Renal pelvis (tissue), 1 donor: ENCODE measurements at regions not wholly inside any gene's neighbourhood (a gene's known extent, or its start where the extent isn't known, plus 50 kb on each side); places are given as distances from the start of the nearest gene placed in this dataset.

Experiments
- DNase-seq: peaks from one replicate; pipeline ENCODE4 v3.0.0-alpha.2; 2013

GRCh38 chr7:340979-341694 is 51.2 kb downstream of the FOXL3 start:
- DNase-seq, result no peak

GRCh38 chr7:341841-342638 is 52.1 kb downstream of the FOXL3 start:
- DNase-seq, result no peak

- no peak for DNase-seq
Measured at GRCh38 chr7:342681-343216, 52.8 kb downstream of the FOXL3 start.

- no peak for DNase-seq
Measured at GRCh38 chr7:343227-343822, 53.4 kb downstream of the FOXL3 start.

- DNase-seq, result no peak
Measured at GRCh38 chr7:343864-344607, 54.1 kb downstream of the FOXL3 start.

- no peak for DNase-seq
Measured at GRCh38 chr7:344608-344994, 54.6 kb downstream of the FOXL3 start.

- DNase-seq, result no peak
Measured at GRCh38 chr7:346116-346898, 56.3 kb downstream of the FOXL3 start.

- DNase-seq, result no peak
Measured at GRCh38 chr7:347001-347590, 57.1 kb downstream of the FOXL3 start.

- DNase-seq, result no peak
Measured at GRCh38 chr7:347644-348479, 57.9 kb downstream of the FOXL3 start.

GRCh38 chr7:348480-348844 is 58.5 kb downstream of the FOXL3 start:
- DNase-seq, result no peak

- no peak for DNase-seq
Measured at GRCh38 chr7:348962-349743, 59.2 kb downstream of the FOXL3 start.

GRCh38 chr7:351256-351655 is 61.3 kb downstream of the FOXL3 start:
- DNase-seq, result no peak

GRCh38 chr7:351681-352480 is 61.9 kb downstream of the FOXL3 start:
- DNase-seq, result no peak

GRCh38 chr7:353746-354325 is 63.9 kb downstream of the FOXL3 start:
- no peak for DNase-seq

- no peak for DNase-seq
Measured at GRCh38 chr7:354597-355470, 64.9 kb downstream of the FOXL3 start.

GRCh38 chr7:355568-355967 is 65.6 kb downstream of the FOXL3 start:
- DNase-seq, result no peak

GRCh38 chr7:356087-356486 is 66.1 kb downstream of the FOXL3 start:
- no peak for DNase-seq
